ENCODE measurements at regions not wholly inside any gene's neighbourhood (a gene's known extent, or its start where the extent isn't known, plus 50 kb on each side); places are given as distances from the start of the nearest gene placed in this dataset.

GRCh38 chr3:181764544-181764943 is 52.8 kb downstream of the SOX2 start:
- in situ Hi-C loops (cut with HindIII; ENCODE audit: low sequenced_read_pairs) = no loop called here
- DNase-seq (ENCODE audit: low spot score) = no peak

GRCh38 chr3:181770296-181770695 is 58.6 kb downstream of the SOX2 start:
- in situ Hi-C loops (cut with HindIII; ENCODE audit: low sequenced_read_pairs) = no loop called here

GRCh38 chr3:181771120-181771519 is 59.4 kb downstream of the SOX2 start:
- no peak for DNase-seq (ENCODE audit: low spot score)
- in situ Hi-C loops (cut with HindIII; ENCODE audit: low sequenced_read_pairs) = no loop called here

More at GRCh38 chr3:181770296-181770695, 58.6 kb downstream of the SOX2 start:
- no peak for DNase-seq (ENCODE audit: low spot score)

- in situ Hi-C loops (cut with HindIII; ENCODE audit: low sequenced_read_pairs) = no loop called here
- no peak for DNase-seq (ENCODE audit: low spot score)
Measured at GRCh38 chr3:181772166-181772565, 60.4 kb downstream of the SOX2 start.

GRCh38 chr3:181773921-181774320 is 62.2 kb downstream of the SOX2 start:
- in situ Hi-C loops (cut with HindIII; ENCODE audit: low sequenced_read_pairs) = no loop called here
- DNase-seq (ENCODE audit: low spot score) = no peak

GRCh38 chr3:181782306-181782954 is 70.7 kb downstream of the SOX2 start:
- in situ Hi-C loops (cut with HindIII; ENCODE audit: low sequenced_read_pairs) = no loop called here

GRCh38 chr3:181790561-181790960 is 78.8 kb downstream of the SOX2 start:
- DNase-seq (ENCODE audit: low spot score) = no peak
- in situ Hi-C loops (cut with HindIII; ENCODE audit: low sequenced_read_pairs) = no loop called here

More at GRCh38 chr3:181782306-181782954, 70.7 kb downstream of the SOX2 start:
- no peak for DNase-seq (ENCODE audit: low spot score)

- DNase-seq (ENCODE audit: low spot score) = no peak
- in situ Hi-C loops (cut with HindIII; ENCODE audit: low sequenced_read_pairs) = no loop called here
Measured at GRCh38 chr3:181791056-181791955, 79.6 kb downstream of the SOX2 start.

- no peak for DNase-seq (ENCODE audit: low spot score)
- in situ Hi-C loops (cut with HindIII; ENCODE audit: low sequenced_read_pairs) = no loop called here
Measured at GRCh38 chr3:181793006-181793405, 81.3 kb downstream of the SOX2 start.

GRCh38 chr3:181794011-181794790 is 82.5 kb downstream of the SOX2 start:
- in situ Hi-C loops (cut with HindIII; ENCODE audit: low sequenced_read_pairs) = no loop called here
- no peak for DNase-seq (ENCODE audit: low spot score)

- in situ Hi-C loops (cut with HindIII; ENCODE audit: low sequenced_read_pairs) = no loop called here
- DNase-seq (ENCODE audit: low spot score) = no peak
Measured at GRCh38 chr3:181796641-181797040, 84.9 kb downstream of the SOX2 start.

GRCh38 chr3:181797431-181797830 is 85.7 kb downstream of the SOX2 start:
- in situ Hi-C loops (cut with HindIII; ENCODE audit: low sequenced_read_pairs) = no loop called here
- DNase-seq (ENCODE audit: low spot score) = no peak

GRCh38 chr3:181805703-181806102 is 94.0 kb downstream of the SOX2 start:
- DNase-seq (ENCODE audit: low spot score) = no peak
- in situ Hi-C loops (cut with HindIII; ENCODE audit: low sequenced_read_pairs) = no loop called here

- in situ Hi-C loops (cut with HindIII; ENCODE audit: low sequenced_read_pairs) = no loop called here
- no peak for DNase-seq (ENCODE audit: low spot score)
Measured at GRCh38 chr3:181808053-181808452, 96.3 kb downstream of the SOX2 start.

GRCh38 chr3:181823716-181824115 is 112.0 kb downstream of the SOX2 start:
- in situ Hi-C loops (cut with HindIII; ENCODE audit: low sequenced_read_pairs) = no loop called here

GRCh38 chr3:181824961-181825360 is 113.2 kb downstream of the SOX2 start:
- no peak for DNase-seq (ENCODE audit: low spot score)
- in situ Hi-C loops (cut with HindIII; ENCODE audit: low sequenced_read_pairs) = no loop called here

More at GRCh38 chr3:181823716-181824115, 112.0 kb downstream of the SOX2 start:
- no peak for DNase-seq (ENCODE audit: low spot score)

- in situ Hi-C loops (cut with HindIII; ENCODE audit: low sequenced_read_pairs) = no loop called here
- DNase-seq (ENCODE audit: low spot score) = no peak
Measured at GRCh38 chr3:181839039-181839915, 127.6 kb downstream of the SOX2 start.

- no peak for DNase-seq (ENCODE audit: low spot score)
- in situ Hi-C loops (cut with HindIII; ENCODE audit: low sequenced_read_pairs) = no loop called here
Measured at GRCh38 chr3:181839916-181840297, 128.2 kb downstream of the SOX2 start.

- no peak for DNase-seq (ENCODE audit: low spot score)
- in situ Hi-C loops (cut with HindIII; ENCODE audit: low sequenced_read_pairs) = no loop called here
Measured at GRCh38 chr3:181844211-181844610, 132.5 kb downstream of the SOX2 start.
